GM18867 (cell line): ENCODE measurements at regions not wholly inside any gene's neighbourhood (a gene's known extent, or its start where the extent isn't known, plus 50 kb on each side); places are given as distances from the start of the nearest gene placed in this dataset.
A peak's percentile ranks its signal among the peaks of the same experiment; 100 is the strongest.

Experiments
- ATAC-seq: cut with Tn5 transposase; IDR thresholded peaks from one replicate; pipeline ENCODE4 v1.9.1; 2021; ENCODE audit warnings: mild to moderate bottlenecking, moderate library complexity; ENCODE audit not compliant: unreplicated experiment

DNA sequence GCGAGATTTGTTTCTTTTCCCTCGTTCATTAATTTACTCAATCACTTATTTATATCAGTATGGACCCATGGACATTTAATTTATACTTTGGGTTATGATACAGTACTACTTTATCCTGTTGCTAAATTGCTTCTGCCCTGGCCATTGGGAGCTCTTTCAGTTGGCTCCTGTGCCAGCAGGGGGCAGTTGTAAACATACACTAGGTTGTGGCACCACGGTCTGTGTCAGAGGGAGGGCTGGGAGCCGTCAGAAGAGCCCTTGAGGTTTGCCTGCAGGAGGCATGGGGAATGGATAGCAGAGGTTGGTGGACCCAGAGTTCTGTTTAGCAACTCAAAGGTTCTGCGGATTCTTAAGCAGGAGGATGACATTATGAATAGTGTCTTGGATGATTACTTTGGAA is 94.3 kb downstream of the ERCC5 start:
- ATAC-seq: no peak

- ATAC-seq: peak; percentile 44
Measured at GRCh38 chr13:102935896-102936321, 90.1 kb downstream of the ERCC5 start.

GRCh38 chr13:102933523-102933922 is 87.7 kb downstream of the ERCC5 start:
- ATAC-seq: no peak

- no peak for ATAC-seq
Measured at GRCh38 chr13:102933122-102933521, 87.3 kb downstream of the ERCC5 start.

DNA sequence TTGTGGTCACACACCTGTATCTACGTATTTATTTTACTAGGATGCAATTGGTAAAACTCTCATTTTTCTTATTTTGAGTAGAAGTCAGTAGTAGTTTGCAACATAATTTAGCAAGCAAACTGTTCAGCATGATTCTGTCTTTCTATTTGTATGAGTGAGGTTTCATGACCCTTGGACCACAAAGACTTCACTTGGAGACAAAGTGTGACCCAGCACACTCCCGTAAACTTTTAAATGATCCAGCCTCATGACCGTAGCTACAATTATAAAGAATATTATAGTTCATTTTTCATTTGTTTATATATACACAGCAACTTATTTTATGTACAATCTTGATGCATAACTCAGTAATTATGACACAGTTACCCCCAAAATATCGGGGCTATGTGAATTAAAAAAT is 86.5 kb downstream of the ERCC5 start:
- ATAC-seq: no peak

DNA sequence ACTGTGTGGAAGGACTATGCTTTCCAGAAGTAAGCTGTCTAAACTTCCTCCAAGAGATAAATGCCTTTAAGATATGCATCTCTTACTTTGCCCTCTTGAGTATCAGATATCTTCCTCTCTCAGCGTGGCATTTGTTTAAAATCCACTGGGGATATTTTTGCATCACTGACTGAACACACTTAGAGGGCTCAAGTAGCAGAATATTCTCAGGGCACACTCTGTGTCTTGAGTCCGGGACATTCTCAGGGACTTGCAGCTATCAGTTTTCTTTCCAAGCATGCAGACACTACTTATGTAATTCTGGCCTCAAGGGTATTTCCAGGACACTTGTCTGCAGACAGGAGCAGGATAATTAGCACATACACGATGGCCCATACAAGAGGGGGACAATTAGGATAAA is 84.7 kb downstream of the ERCC5 start:
- ATAC-seq: no peak

DNA sequence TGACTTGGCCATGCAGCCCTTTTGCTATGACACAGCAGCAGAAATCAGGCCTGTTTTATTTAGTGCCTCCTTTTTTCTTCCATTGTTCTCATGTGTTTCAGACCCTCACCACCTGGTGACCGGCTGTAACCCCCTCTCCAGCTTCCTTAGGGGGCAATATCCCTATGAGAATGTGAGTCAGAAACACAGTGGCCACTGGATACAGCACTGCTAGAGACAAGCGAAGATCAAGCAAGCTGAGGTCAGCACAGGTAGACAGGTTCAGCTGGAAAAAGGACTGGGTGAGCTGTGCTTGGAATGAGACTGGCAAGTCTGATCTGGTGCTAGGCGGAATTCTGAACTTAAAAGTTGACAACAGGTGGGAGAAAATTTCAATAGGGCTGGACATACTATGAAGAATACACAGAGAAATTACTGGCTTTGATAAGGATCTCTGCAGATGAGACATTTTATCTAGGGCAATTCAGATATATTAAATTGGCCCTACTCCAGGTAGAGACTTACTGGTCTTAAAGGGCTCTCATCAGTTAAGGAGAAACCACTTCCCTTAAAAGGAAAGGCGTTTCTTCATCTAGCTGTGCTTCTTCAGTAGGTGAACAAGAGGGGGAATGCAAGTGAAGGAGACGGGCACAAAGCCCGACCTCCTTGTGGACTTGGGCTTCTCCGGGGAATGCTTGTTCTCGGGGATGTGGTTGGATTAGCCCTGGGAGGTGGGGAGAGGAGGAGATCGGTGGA is 83.3 kb downstream of the ERCC5 start:
- ATAC-seq: no peak
